GM19238 (cell line): ENCODE measurements at regions not wholly inside any gene's neighbourhood (a gene's known extent, or its start where the extent isn't known, plus 50 kb on each side); places are given as distances from the start of the nearest gene placed in this dataset.

Source experiments
- DNase-seq: peaks from one replicate; pipeline ENCODE4 v3.0.0; 2011; ENCODE audit warnings: low spot score; ENCODE audit not compliant: insufficient read length

- DNase-seq: no peak
Observed at GRCh38 chr2:153196378-153197058, 282.0 kb downstream of the RPRM start.

DNA sequence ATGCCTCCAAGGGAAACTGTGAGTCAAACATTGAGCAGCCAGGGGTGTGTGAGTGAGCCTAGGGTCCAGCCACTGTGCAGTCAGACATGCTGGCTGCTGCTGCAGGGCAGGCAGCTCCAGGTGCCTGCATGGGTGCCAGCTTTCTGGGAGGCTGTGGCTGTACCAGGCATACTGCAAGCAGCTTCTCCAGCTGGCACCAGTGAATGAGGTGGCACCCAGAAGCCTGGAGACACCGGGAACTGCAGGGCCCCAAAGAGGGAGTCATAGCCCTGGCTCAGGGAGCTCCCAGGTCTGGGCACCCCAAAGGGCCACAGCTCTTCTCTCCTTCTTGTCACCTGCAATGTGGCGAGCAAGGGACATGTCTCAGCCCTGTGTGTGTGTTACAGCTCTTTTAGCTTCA, 283.2 kb downstream of the RPRM start:
- no peak for DNase-seq

GRCh38 chr2:153189091-153189888, 289.3 kb downstream of the RPRM start:
- DNase-seq: no peak

DNA sequence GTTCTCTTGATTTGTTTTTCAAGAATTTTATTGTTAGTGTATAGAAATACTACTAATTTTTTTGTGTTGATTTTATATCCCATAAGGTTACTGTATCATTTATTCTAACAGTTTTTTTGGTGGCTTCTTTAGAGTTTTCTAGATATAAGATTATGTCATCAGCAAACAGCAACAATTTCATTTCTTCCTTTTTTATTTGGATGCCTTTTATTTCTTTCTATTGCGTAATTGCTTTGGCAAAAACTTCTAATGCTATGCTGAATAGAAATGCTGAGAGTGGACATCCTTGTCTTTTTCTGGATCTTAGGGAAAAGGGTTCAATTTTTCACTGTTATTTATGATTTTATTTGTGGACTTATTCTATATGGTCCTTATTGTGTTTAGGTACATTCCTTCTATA, 298.8 kb downstream of the RPRM start:
- DNase-seq: no peak

DNA sequence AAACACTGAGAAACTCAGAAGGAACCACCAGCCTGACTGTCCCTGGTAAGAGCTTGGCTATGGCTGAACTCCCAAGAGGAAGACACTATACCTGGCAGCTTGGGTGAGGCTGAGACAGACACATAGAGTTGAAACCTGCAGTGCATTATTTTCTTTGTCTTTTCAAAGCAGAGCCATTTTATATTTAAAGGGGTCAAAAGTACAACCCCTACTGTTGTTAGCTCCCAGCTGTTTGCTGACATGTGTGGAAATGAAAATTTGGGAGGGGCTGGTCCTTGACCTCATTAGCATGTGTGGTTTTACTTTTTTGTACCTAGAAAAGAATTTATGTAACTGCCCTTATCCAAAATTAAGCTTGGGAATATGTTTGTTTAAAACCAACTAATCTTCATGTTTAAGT, 309.0 kb downstream of the RPRM start:
- no peak for DNase-seq

DNA sequence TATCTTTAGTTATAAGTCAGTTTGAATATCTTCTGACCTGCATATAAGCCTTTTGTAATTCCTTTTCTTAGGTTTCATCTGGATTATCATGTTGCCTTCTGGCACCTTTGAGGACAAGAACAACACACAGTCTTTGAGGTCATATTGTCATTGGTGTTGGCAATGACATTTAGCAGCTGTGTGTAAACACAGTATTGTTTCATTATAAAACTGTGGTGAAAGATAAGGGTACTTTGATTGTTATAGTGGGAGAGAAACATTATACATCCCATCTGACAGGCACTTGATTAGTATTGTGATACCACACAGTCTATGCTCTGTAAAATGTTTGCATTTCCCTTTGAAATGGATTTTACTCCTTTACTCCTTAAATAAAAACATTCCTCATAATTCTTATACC, 313.5 kb downstream of the RPRM start:
- DNase-seq: no peak

DNA sequence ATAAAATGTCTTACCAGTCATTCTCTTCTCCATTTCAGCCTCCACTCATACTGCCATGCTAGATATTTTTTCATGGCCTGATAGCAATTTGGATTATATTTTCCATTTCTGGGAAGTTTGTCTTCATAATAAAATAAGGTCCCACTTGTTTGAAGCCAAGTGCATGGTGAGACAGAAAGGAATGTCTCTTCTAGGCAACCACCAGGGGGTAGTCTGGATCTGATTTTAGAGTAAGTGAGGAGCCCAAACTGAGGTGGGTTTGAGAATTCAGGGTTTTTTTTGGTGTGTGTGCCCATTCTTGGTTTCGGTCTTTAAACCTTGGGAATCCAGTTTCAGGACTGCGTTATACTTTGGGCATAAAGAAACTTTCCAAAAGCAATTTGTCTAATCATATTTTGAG, 315.5 kb downstream of the RPRM start:
- DNase-seq: no peak

DNA sequence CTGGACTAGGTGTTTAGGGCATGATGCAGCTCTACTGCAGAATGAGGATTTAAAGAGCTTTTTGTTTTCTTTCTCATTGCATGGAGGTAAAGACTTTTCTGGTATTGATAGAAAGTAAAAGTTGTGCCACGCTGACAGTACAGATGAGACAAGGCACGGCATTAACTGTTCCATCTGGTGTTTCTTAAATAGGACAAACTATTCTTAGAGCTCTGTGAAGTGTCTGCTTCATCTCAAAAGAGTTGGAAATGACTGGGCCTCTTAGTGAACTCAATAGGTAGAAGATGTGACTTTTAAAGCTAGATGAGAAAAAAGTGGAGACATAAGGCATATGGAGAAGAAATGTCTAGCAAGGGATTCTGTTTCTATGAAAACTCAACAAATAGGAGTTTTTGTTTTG, 321.8 kb downstream of the RPRM start:
- no peak for DNase-seq

DNA sequence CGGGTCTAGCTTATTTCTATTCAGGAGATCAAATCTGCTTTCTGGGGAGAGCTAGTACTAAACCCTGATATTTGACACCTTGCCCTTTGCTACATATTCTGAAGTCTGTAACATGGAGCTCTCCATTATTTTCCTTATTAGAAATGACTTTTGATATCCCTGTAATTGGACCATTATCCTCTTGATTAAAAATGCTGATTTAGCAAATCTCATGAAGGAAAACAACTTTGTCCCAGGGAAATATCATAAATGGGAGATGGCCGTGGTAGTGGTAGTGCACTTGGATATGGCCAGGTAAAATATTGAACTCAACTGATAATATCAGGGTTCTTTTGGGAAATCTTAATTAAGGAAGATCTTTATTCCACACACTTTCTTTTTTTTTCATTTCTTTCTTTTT, 326.5 kb downstream of the RPRM start:
- DNase-seq: no peak

DNA sequence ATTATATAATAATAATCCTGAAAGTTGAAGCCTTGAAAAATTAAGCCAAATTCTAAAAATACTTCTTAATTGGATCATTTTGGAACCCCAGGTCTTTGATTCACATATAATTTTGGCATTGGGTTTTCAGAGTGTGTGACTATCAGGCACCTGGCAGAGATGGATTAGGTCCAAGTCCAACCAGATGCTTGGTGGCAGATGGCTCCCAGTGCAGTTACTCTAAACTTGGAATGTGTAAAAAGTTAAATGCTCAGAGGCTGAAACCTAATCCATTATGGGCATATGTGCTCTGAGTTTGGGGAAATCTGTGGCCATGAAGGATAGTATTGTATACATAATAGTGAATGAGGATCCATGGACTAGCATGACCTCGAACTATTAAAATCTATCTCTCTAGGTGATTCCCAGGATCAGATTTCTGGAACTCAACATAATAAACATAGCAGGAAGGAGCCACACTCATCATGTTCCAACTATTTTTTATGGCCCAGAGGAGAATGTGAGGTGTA, 333.0 kb downstream of the RPRM start:
- no peak for DNase-seq

DNA sequence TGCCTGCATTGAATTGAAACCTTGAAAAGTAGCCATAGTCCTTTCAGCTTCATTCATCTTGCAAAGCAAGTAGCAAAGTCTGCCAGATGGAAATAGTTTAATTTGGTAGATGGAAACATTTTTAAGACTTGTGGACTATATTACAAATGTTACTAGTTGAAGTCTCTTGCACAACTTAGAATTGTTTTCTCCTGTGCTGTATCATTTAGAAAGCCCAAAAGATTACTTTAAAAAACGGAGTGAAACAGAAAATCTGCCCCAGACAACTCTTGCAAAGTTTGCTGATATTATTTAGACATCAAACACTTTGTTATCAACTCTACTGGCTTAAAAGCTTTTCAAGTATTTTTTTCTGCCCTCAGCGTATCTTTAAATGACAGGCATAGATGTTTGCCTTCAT, 335.0 kb downstream of the RPRM start:
- DNase-seq: no peak

DNA sequence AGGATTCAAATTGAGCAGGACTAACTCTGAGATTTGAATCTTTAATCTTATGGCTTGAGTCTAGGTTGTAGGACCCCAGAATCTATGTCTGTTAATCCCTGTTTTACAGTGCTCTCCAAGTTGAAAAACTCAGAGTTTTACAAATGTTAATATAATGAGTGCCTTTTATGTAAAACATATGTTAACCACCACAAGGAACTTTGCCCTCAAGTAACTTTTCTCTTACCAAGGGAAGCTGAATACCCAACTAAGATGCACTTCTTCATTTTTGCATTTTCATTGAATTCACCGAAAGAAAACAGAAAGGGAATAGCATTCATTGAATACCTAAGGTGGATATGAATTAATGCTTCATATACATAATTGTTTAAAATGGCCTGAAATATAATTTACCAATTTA, 338.1 kb downstream of the RPRM start:
- no peak for DNase-seq

GRCh38 chr2:153138651-153139375, 339.7 kb downstream of the RPRM start:
- DNase-seq: no peak

- no peak for DNase-seq
Observed at GRCh38 chr2:153136216-153136615, 342.3 kb downstream of the RPRM start.

GRCh38 chr2:153134725-153135124, 343.8 kb downstream of the RPRM start:
- DNase-seq: no peak

DNA sequence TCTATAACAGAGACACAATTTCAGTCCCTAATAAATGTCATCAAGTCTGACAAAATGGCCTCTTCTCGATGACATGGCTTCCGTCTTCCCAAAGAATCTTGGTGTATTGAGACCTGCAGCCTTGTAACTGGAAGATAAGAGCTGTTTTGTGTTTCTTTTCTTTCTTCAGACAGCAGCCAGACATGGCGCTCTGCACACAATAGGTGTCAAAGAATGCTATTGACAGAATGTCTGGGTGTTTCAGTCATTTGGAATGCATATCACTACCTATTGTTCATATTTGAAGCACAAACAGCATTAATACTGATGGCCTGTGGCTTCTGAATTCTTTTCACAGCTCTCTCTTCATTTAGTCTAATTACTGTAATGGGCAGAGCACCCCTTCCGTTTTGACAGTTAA, 344.8 kb downstream of the RPRM start:
- DNase-seq: no peak

GRCh38 chr2:153132418-153132817, 346.1 kb downstream of the RPRM start:
- DNase-seq: no peak

DNA sequence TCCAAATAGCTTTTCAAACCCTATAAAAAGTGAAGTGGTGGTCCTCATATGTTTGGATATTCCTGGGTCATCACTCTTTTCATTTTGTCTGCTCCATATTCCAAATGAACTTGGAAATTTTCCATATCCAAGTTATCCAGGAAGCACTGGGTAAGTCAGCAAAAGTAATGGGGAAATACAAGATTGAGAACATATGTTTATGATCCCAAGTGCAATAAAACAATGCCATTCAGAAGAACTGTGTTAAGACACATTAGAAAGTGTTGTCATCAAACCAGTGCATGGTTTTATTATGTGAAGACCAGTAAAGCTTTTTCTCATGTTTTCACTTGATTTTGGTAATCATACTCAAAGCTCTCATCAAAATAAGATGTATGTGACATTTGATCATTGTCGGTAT, 363.4 kb downstream of the RPRM start:
- no peak for DNase-seq

DNA sequence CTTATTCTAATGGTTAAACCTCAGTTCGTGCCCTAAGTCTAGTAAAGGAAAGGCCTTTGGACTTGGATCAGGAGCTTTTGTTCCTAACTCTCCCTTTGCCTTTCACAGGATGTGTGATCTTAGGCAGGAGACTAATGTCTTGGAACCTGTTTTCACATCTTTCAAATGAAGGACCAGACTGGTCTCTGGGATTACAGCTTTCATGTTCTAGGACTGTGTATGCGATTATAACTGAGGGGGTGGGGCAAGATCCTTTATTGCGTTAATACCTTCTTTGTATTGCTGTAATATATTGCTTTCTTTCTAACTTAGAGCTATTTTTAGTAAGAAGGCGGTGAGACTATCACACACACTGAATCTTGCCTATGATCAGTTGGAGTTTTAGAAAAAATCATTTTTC, 368.1 kb downstream of the RPRM start:
- no peak for DNase-seq

GRCh38 chr2:153109793-153110192, 368.8 kb downstream of the RPRM start:
- no peak for DNase-seq

DNA sequence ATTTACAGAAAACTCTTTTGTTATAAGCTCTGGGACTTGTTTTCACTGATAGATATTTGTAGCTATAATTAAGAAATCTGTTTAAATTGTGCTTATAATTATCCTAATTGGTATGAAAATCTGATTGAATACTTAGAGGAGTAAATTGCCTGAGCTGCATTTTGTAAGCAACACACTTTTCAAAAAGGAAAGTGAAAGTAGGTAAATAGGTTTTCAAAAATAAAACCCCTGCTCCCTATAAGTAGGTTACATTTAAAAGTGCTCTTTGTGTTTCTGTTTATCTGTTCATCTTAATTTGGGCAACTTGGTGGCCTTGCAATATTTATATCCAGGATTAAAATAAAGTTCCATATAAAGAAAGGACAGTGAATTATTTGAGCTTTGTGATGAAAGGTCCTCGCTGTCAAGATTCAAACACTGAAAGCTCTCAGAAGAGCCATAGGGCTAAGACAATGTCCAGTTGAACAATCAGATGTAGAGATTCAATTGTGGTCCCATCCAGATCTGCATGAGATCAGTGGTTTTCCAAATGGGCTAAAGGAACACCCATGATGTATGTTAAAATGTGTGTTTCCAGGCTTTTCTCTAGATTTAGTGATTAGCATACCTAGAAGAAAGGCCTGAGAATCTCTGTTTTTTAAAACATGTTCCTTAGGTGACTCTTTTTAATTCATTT, 371.6 kb downstream of the RPRM start:
- DNase-seq: no peak
